Testis (tissue), 2 donors: ENCODE measurements at regions not wholly inside any gene's neighbourhood (a gene's known extent, or its start where the extent isn't known, plus 50 kb on each side); places are given as distances from the start of the nearest gene placed in this dataset.

Source experiments
- CTCF ChIP-seq, 3 experiments: fragments of 450-650 bp in 2 of 3; fragments of 200-600 bp in 1 of 3; sonication (generic) in 1 of 3; IDR thresholded peaks; one replicate each; pipeline ENCODE4 v1.5.1; 2016 to 2019; ENCODE audit warnings: antibody characterized with exemption in 3 of 3, mild to moderate bottlenecking in 2 of 3, moderate library complexity in 1 of 3
- POLR2A ChIP-seq: fragments of 450-650 bp; IDR thresholded peaks from one replicate; pipeline ENCODE4 v1.6.1; 2017; ENCODE audit warnings: antibody characterized with exemption, mild to moderate bottlenecking, moderate library complexity

- TF ChIP-seq CTCF (IDR thresholded peaks at IDR 0.05) (no peak), POLR2A (no peak)
Observed at GRCh38 chr4:138826322-138826721, 189.3 kb upstream of the NOCT start.
